K562 (cell line): ENCODE measurements at regions not wholly inside any gene's neighbourhood (a gene's known extent, or its start where the extent isn't known, plus 50 kb on each side); places are given as distances from the start of the nearest gene placed in this dataset.

Experiments
- ATAC-seq: fragments of 200-7000 bp; cut with Tn5 transposase; 3 replicates; pipeline ENCODE4 v1.9.1; 2020; ENCODE audit warnings: moderate library complexity
- BruUV-seq: library from RNA; stranded (reverse); fragments of 400-500 nt; replicated peaks from 2 replicates; lab custom pipeline; 2021; lab: Mats Ljungman, UMichigan
- CTCF ChIA-PET: fragments of 300-600 bp; formaldehyde crosslinking; extraction: SDS; loops from one replicate; lab custom pipeline; 2021; ENCODE audit warnings: low intra/inter-chr PET ratio; lab: Yijun Ruan, JAX
- POLR2A ChIA-PET: fragments of 300-600, 350-650 bp; sonication (Branson Sonifier 250); formaldehyde crosslinking; extraction: SDS; loops from one replicate; lab custom pipeline; 2021; ENCODE audit warnings: antibody characterized with exemption, inconsistent platforms; lab: Yijun Ruan, JAX
- DNase-seq, 4 experiments: peaks; one replicate each; pipeline versions ENCODE4 v3.0.0 to v3.0.0-alpha.2; 2011 to 2018; ENCODE audit warnings: low spot score in 3 of 4, mixed read lengths in 3 of 4; ENCODE audit errors: extremely low read depth in 1 of 4
- FAIRE-seq: peaks from 2 replicates; lab custom pipeline; 2011; peaks lifted over from hg19 to GRCh38; lab: Jason Lieb, UNC
- H2AFZ ChIP-seq: 2 replicates; pipeline ENCODE4 v1.6.0; 2011; ENCODE audit warnings: low read depth, low read length, control low read depth, inconsistent platforms
- H3K27ac ChIP-seq: fragments of 200-600 bp; 3 replicates; pipeline ENCODE4 v1.8.0; 2011; ENCODE audit warnings: low read depth, mild to moderate bottlenecking, control low read depth, inconsistent platforms, low read length, moderate library complexity, mixed read lengths; ENCODE audit errors: extremely low read depth
- H3K27me3 ChIP-seq, 2 experiments: fragments of 300-600 bp in 1 of 2; 2 replicates in 1 of 2; 3 replicates in 1 of 2; pipeline versions ENCODE4 v1.6.0 to v1.8.0; 2011; ENCODE audit warnings: inconsistent platforms in 2 of 2, low read length in 2 of 2, mild to moderate bottlenecking in 1 of 2, mixed read lengths in 1 of 2, moderate library complexity in 1 of 2; ENCODE audit not compliant: control insufficient read depth in 2 of 2, insufficient read depth in 2 of 2
- H3K36me3 ChIP-seq: fragments of 300-600 bp; 3 replicates; pipeline ENCODE4 v1.8.0; 2011; ENCODE audit warnings: mild to moderate bottlenecking, low read length, inconsistent platforms; ENCODE audit not compliant: control insufficient read depth, insufficient read depth
- H3K4me1 ChIP-seq, 2 experiments: fragments of 200-600 bp in 1 of 2; replicated peaks in 1 of 2; 2 replicates in 1 of 2; 3 replicates in 1 of 2; pipeline versions ENCODE4 v1.5.1 to v1.8.0; 2011; ENCODE audit warnings: inconsistent platforms in 2 of 2, low read length in 2 of 2, mild to moderate bottlenecking in 1 of 2, mixed read lengths in 1 of 2, moderate library complexity in 1 of 2; ENCODE audit not compliant: control insufficient read depth in 2 of 2, insufficient read depth in 2 of 2
- H3K4me2 ChIP-seq: 2 replicates; pipeline ENCODE4 v1.6.1; 2011; ENCODE audit warnings: low read length, control low read depth, inconsistent platforms, mixed read lengths; ENCODE audit not compliant: insufficient read depth
- H3K4me3 ChIP-seq: fragments of 200-600 bp; sonication (generic), shearing (Covaris generic); 2 replicates; pipeline ENCODE4 v1.5.1; 2016; ENCODE audit warnings: control low read depth, inconsistent platforms
- H3K79me2 ChIP-seq: fragments of 200-600 bp; 3 replicates; pipeline ENCODE4 v1.8.0; 2011; ENCODE audit warnings: low read length, inconsistent platforms; ENCODE audit not compliant: control insufficient read depth, insufficient read depth
- H3K9ac ChIP-seq, 2 experiments: 2 replicates each; pipeline versions ENCODE4 v1.6.0 to v1.6.1; 2011; ENCODE audit warnings: low read depth in 2 of 2, low read length in 2 of 2, control low read depth in 1 of 2, inconsistent platforms in 1 of 2, mild to moderate bottlenecking in 1 of 2, mixed read lengths in 1 of 2; ENCODE audit not compliant: insufficient read depth in 1 of 2
- H3K9me1 ChIP-seq: one replicate; pipeline ENCODE4 v1.6.0; 2011; ENCODE audit warnings: inconsistent platforms, mild to moderate bottlenecking, low read length, moderate library complexity; ENCODE audit not compliant: control insufficient read depth, insufficient read depth
- H3K9me3 ChIP-seq: replicated peaks from 2 replicates; pipeline ENCODE4 v1.5.1; 2011; ENCODE audit warnings: low read depth, low read length, inconsistent platforms; ENCODE audit not compliant: control insufficient read depth, insufficient read depth
- H4K20me1 ChIP-seq: replicated peaks from 2 replicates; pipeline ENCODE4 v1.6.1; 2011; ENCODE audit warnings: low read length, inconsistent platforms, mixed read lengths; ENCODE audit not compliant: control insufficient read depth, insufficient read depth
- CEBPZ ChIP-seq: fragments of 150-350 bp; IDR thresholded peaks from 2 replicates; pipeline ENCODE4 v1.6.1; 2014; ENCODE audit warnings: low read depth, mild to moderate bottlenecking, low read length, borderline replicate concordance
- HEY1 ChIP-seq: fragments of 250-450 bp; sonication (Bioruptor Pico); IDR thresholded peaks from 2 replicates; pipeline ENCODE4 v1.5.0; 2020; ENCODE audit warnings: mild to moderate bottlenecking, moderate library complexity, borderline replicate concordance
- RREB1 ChIP-seq: fragments of 250-450 bp; sonication (Bioruptor Pico); IDR thresholded peaks from 2 replicates; pipeline ENCODE4 v1.4.0; 2020
- SP2 ChIP-seq: IDR thresholded peaks from 2 replicates; pipeline ENCODE4 v1.6.1; 2011; ENCODE audit warnings: mild to moderate bottlenecking, low read depth, low read length, moderate library complexity; ENCODE audit not compliant: poor library complexity, severe bottlenecking; ENCODE audit errors: extremely low read depth
- TAF1 ChIP-seq: IDR thresholded peaks from 2 replicates; pipeline ENCODE4 v1.6.1; 2011; ENCODE audit warnings: mild to moderate bottlenecking, low read length, moderate library complexity; ENCODE audit not compliant: insufficient read depth, control insufficient read depth, severe bottlenecking; ENCODE audit errors: extremely low read depth
- ZNF699 ChIP-seq: fragments of 250-450 bp; sonication (Bioruptor Pico); IDR thresholded peaks from 2 replicates; pipeline ENCODE4 v1.8.0; 2021; ENCODE audit warnings: mild to moderate bottlenecking, moderate library complexity; ENCODE audit not compliant: insufficient replicate concordance
- WGBS: fragments of 100-300 bp; shearing (Covaris generic); methylation state at CpG from one replicate; pipeline ENCODE4 v1.1.6; 2016; ENCODE audit warnings: low coverage, mixed read lengths; ENCODE audit not compliant: insufficient coverage; ENCODE audit errors: missing lambda C conversion rate; 5-methylcytosine and 5-hydroxymethylcytosine counted together
- in situ Hi-C: fragments of 300-500 bp; cut with MboI; formaldehyde crosslinking; loops from 4 replicates; pipeline ENCODE4 v1.15.0; 2018; ENCODE audit warnings: inconsistent platforms, mixed read lengths
- intact Hi-C: fragments of 100-400 bp; cut with micrococcal nuclease; formaldehyde crosslinking; loops from 2 replicates; pipeline ENCODE4 v1.14.2; 2022

- FAIRE-seq (no peak), DNase-seq (no peak), ATAC-seq (no peak)
- H4K20me1 ChIP-seq: no peaks in the 10 kb centered on the region
- H3K9me3 ChIP-seq: no peaks in the 10 kb centered on the region
- H3K79me2 ChIP-seq: no peaks in the 10 kb centered on the region
- no peak overlapping the region for H3K27ac ChIP-seq
- CTCF ChIA-PET: no interaction called here
- H3K9me1 ChIP-seq: no peaks in the 10 kb centered on the region
- no peak overlapping the region for H3K4me3 ChIP-seq
- H3K9ac ChIP-seq: no peak overlapping the region
- POLR2A ChIA-PET: no interaction called here
- under 1% methylated on average over 6 of the region's 6 CpGs for WGBS
- in situ Hi-C loops: no loop called here
- no peaks in the 10 kb centered on the region for H3K36me3 ChIP-seq
- H2AFZ ChIP-seq: no peak overlapping the region
- intact Hi-C loops: no loop called here
- no peak overlapping the region for H3K4me2 ChIP-seq
- no TSS peak for BruUV-seq
- no peaks in the 10 kb centered on the region for H3K4me1 ChIP-seq
- H3K27me3 ChIP-seq: no peaks in the 10 kb centered on the region
- TF ChIP-seq CEBPZ (no peak), RREB1 (no peak), HEY1 (CRISPR knock-in tag) (no peak), SP2 (no peak), TAF1 (no peak), ZNF699 (CRISPR knock-in tag) (no peak)
Observed at GRCh38 chr16:77610496-77610895, 111.8 kb upstream of the NUDT7 start.
